Medulla oblongata (tissue), 1 donor: ENCODE measurements at regions not wholly inside any gene's neighbourhood (a gene's known extent, or its start where the extent isn't known, plus 50 kb on each side); places are given as distances from the start of the nearest gene placed in this dataset.
A peak's percentile ranks its signal among the peaks of the same experiment; 100 is the strongest.

Source experiments
- DNase-seq: peaks from one replicate; pipeline ENCODE4 v3.0.0-alpha.2; 2015; ENCODE audit errors: extremely low spot score

GRCh38 chr1:95427525-95427924 is 193.5 kb downstream of the RWDD3 start:
- DNase-seq, result no peak

- no peak for DNase-seq
These were observed 197.2 kb downstream of the RWDD3 start for GRCh38 chr1:95431235-95431634.

- DNase-seq, result no peak
These were observed 201.6 kb downstream of the RWDD3 start for GRCh38 chr1:95435611-95436010.

- no peak for DNase-seq
These were observed 203.0 kb downstream of the RWDD3 start for GRCh38 chr1:95437011-95437410.

- DNase-seq, result no peak
These were observed 203.8 kb downstream of the RWDD3 start for GRCh38 chr1:95437781-95438180.

GRCh38 chr1:95438218-95438948 is 204.4 kb downstream of the RWDD3 start:
- peak; percentile 6 for DNase-seq

GRCh38 chr1:95440511-95440910 is 206.5 kb downstream of the RWDD3 start:
- DNase-seq, result peak; percentile 59

GRCh38 chr1:95449516-95449915 is 215.5 kb downstream of the RWDD3 start:
- DNase-seq, result no peak

- DNase-seq, result no peak
These were observed 217.0 kb downstream of the RWDD3 start for GRCh38 chr1:95451054-95451453.

- DNase-seq, result no peak
These were observed 217.9 kb downstream of the RWDD3 start for GRCh38 chr1:95451904-95452303.

- DNase-seq, result no peak
These were observed 219.0 kb downstream of the RWDD3 start for GRCh38 chr1:95453053-95453452.

GRCh38 chr1:95467036-95467435 is 233.0 kb downstream of the RWDD3 start:
- DNase-seq, result peak; percentile 18

- no peak for DNase-seq
These were observed 241.9 kb downstream of the RWDD3 start for GRCh38 chr1:95475686-95476457.

GRCh38 chr1:95496307-95496706 is 262.3 kb downstream of the RWDD3 start:
- DNase-seq, result no peak

GRCh38 chr1:95496773-95497172 is 262.8 kb downstream of the RWDD3 start:
- no peak for DNase-seq

GRCh38 chr1:95497566-95497965 is 263.6 kb downstream of the RWDD3 start:
- no peak for DNase-seq

- DNase-seq, result no peak
These were observed 269.4 kb downstream of the RWDD3 start for GRCh38 chr1:95503278-95504030.

GRCh38 chr1:95504321-95504720 is 270.3 kb downstream of the RWDD3 start:
- no peak for DNase-seq

GRCh38 chr1:95506736-95507414 is 272.9 kb downstream of the RWDD3 start:
- DNase-seq, result no peak

- DNase-seq, result no peak
These were observed 276.0 kb downstream of the RWDD3 start for GRCh38 chr1:95509989-95510388.

GRCh38 chr1:95512925-95513324 is 278.9 kb downstream of the RWDD3 start:
- DNase-seq, result no peak

GRCh38 chr1:95517506-95517905 is 283.5 kb downstream of the RWDD3 start:
- DNase-seq, result no peak
